Gastrocnemius medialis (tissue), 4 donors: ENCODE measurements at regions not wholly inside any gene's neighbourhood (a gene's known extent, or its start where the extent isn't known, plus 50 kb on each side); places are given as distances from the start of the nearest gene placed in this dataset.

ENCODE experiments used
- ATAC-seq, 2 donors: fragments of 150-250 bp; one replicate each; pipeline ENCODE4 v1.9.1; 2016
- DNase-seq, 2 donors: peaks; one replicate each; pipeline ENCODE4 v3.0.0-alpha.2; 2019
- H3K27ac ChIP-seq, 4 donors: fragments of 200-600 bp; sonication (generic); 1 replicate in 1 of 4; 2 replicates in 3 of 4; pipeline ENCODE4 v1.5.1; 2016 to 2018; ENCODE audit warnings: mild to moderate bottlenecking in 2 of 4, moderate library complexity in 1 of 4
- H3K27me3 ChIP-seq, 3 donors: fragments of 200-600 bp; sonication (generic) in 2 of 3; 1 replicate in 1 of 3; 2 replicates in 2 of 3; pipeline versions ENCODE4 v1.5.1 to v1.6.0; 2016 to 2019; ENCODE audit warnings: mild to moderate bottlenecking in 1 of 3, moderate library complexity in 1 of 3
- H3K36me3 ChIP-seq, 2 donors: fragments of 200-600 bp; sonication (generic) in 1 of 2; one replicate each; pipeline ENCODE4 v1.5.1; 2017 to 2018
- H3K4me1 ChIP-seq, 2 donors: fragments of 200-600 bp; sonication (generic) in 1 of 2; one replicate each; pipeline ENCODE4 v1.5.1; 2016 to 2017; ENCODE audit warnings: mild to moderate bottlenecking in 2 of 2
- H3K4me3 ChIP-seq, 4 donors: fragments of 200-600 bp; sonication (generic) in 3 of 4; 1 replicate in 1 of 4; 2 replicates in 3 of 4; pipeline ENCODE4 v1.5.1; 2016 to 2019; ENCODE audit warnings: mild to moderate bottlenecking in 2 of 4
- H3K9me3 ChIP-seq, 3 donors: fragments of 200-600 bp; sonication (generic) in 2 of 3; 1 replicate in 1 of 3; 2 replicates in 2 of 3; pipeline ENCODE4 v1.5.1; 2016 to 2019
- POLR2A ChIP-seq, 2 donors: fragments of 450-650 bp; IDR thresholded peaks; one replicate each; pipeline ENCODE4 v1.6.1; 2017; ENCODE audit warnings: antibody characterized with exemption in 2 of 2, mild to moderate bottlenecking in 2 of 2, moderate library complexity in 2 of 2
- in situ Hi-C, 4 donors: fragments of 200-750 bp; cut with MboI; loops; one replicate each; pipeline versions ENCODE4 v1.15.0 to v1.8.0; 2017; ENCODE audit warnings: low sequenced_read_pairs in 4 of 4
- intact Hi-C: fragments of 100-400 bp; cut with DNase I; formaldehyde crosslinking; loops from one replicate; pipeline ENCODE4 v1.15.1; 2023; ENCODE audit warnings: low total_unique reads
- TF ChIP-seq, protein P1 (sequence below), 5 experiments: fragments of 450-650 bp in 3 of 5; fragments of 200-600 bp in 2 of 5; sonication (generic) in 2 of 5; IDR thresholded peaks in 4 of 5; conservative IDR thresholded peaks in 1 of 5; 1 replicate in 4 of 5; 2 replicates in 1 of 5; pipeline ENCODE4 v1.5.1; 2016 to 2019; ENCODE audit warnings: antibody characterized with exemption in 5 of 5, mild to moderate bottlenecking in 3 of 5, moderate library complexity in 3 of 5

DNA sequence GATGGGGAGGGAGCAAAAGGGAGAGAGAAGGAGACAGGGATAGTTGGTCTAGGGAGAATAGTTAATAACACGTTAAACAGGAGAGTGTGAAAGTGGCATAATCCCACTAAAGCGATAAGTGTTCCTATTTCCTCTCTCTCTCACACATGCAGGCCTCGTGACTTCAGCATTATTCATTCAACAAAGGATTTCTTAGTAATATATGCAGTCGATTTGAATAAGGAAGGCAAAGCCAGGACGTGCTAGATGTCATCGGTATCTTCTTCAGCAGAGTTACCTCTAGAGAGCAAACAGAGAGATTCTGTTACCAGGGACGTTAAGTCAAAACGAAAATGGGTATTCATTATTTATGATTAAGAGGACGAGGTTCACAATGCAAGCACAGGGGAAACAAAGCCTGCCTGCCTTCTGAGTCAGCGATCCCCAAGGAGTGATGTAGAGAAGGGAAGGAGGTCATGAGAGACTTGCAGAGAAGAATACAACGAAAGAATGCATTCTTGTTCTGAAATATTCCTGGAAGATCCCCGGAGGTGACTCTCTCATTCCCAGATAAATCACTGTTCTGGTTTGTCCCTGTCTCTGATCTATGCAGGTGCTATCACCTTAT lies 1048.4 kb downstream of the NLGN4X start:
- DNase-seq (no peak), ATAC-seq (no peak)
- no peaks in the 10 kb centered on the region for H3K27me3 ChIP-seq
- no peak overlapping the region for H3K27ac ChIP-seq
- intact Hi-C loops (no loop called here), in situ Hi-C loops (no loop called here)
- no peak for TF ChIP-seq POLR2A (IDR thresholded peaks at IDR 0.05)
- TF ChIP-seq, protein P1, sequence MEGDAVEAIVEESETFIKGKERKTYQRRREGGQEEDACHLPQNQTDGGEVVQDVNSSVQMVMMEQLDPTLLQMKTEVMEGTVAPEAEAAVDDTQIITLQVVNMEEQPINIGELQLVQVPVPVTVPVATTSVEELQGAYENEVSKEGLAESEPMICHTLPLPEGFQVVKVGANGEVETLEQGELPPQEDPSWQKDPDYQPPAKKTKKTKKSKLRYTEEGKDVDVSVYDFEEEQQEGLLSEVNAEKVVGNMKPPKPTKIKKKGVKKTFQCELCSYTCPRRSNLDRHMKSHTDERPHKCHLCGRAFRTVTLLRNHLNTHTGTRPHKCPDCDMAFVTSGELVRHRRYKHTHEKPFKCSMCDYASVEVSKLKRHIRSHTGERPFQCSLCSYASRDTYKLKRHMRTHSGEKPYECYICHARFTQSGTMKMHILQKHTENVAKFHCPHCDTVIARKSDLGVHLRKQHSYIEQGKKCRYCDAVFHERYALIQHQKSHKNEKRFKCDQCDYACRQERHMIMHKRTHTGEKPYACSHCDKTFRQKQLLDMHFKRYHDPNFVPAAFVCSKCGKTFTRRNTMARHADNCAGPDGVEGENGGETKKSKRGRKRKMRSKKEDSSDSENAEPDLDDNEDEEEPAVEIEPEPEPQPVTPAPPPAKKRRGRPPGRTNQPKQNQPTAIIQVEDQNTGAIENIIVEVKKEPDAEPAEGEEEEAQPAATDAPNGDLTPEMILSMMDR (IDR thresholded peaks at IDR 0.05 in 4 of 5, conservative IDR thresholded peaks at IDR 0.05 in 1 of 5), result no peak
- no peak overlapping the region for H3K4me3 ChIP-seq
- no peaks in the 10 kb centered on the region for H3K9me3 ChIP-seq
- H3K4me1 ChIP-seq, result no peaks in the 10 kb centered on the region
- no peaks in the 10 kb centered on the region for H3K36me3 ChIP-seq

DNA sequence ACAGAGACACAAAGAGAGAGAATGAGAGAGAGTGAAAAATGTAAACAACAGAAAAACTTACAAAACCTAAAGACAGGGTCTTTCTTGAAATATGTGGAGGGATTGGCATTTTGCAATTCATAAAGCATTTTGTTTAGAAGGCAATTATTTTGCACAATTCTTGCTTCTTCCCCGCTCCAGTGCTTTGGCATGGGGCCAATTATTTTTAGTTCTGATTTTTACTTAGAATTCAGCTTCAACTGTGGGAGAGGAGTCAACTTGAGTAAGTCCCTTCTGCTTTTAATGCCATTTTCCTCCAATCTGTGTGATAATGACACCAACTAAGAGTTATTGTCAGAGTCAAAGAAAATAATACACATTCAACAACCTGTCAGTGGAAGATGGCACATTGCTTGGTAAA lies 1051.9 kb downstream of the NLGN4X start:
- no peak overlapping the region for H3K27ac ChIP-seq
- intact Hi-C loops, result no loop called here

DNA sequence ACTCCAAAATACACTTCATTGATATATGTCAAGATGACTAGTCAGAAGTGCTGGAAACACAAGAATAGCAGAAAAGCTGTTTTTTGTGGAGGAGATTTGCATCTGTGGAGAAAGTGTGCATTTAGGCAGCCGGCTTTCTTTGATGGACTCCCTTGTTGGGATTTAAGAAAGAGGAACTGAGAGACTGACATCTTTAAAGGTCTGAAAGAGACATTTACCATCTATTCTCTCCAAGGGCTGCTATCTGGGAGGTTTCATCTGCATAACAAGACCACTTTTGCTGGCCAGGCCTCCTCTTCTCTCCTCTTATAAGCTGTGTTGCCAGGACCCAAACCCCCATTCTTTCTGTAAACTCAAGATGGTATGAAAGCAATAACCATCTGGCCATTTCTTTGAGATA lies 1065.0 kb downstream of the NLGN4X start:
- TF ChIP-seq, protein P1 (IDR thresholded peaks at IDR 0.05 in 4 of 5, conservative IDR thresholded peaks at IDR 0.05 in 1 of 5), result no peak
- TF ChIP-seq POLR2A (IDR thresholded peaks at IDR 0.05), result no peak
- no peak overlapping the region for H3K4me3 ChIP-seq
- DNase-seq (no peak), ATAC-seq (no peak)
- no peak overlapping the region for H3K27ac ChIP-seq
- H3K4me1 ChIP-seq, result no peaks in the 10 kb centered on the region
- in situ Hi-C loops, result no loop called here
- H3K27me3 ChIP-seq, result no peaks in the 10 kb centered on the region
- H3K9me3 ChIP-seq, result no peaks in the 10 kb centered on the region
- no peaks in the 10 kb centered on the region for H3K36me3 ChIP-seq
- intact Hi-C loops, result no loop called here

More for the DNA sequence above, 1051.9 kb downstream of the NLGN4X start:
- no peak for TF ChIP-seq POLR2A (IDR thresholded peaks at IDR 0.05)
- TF ChIP-seq, protein P1 (IDR thresholded peaks at IDR 0.05 in 4 of 5, conservative IDR thresholded peaks at IDR 0.05 in 1 of 5), result no peak
- H3K4me1 ChIP-seq, result no peaks in the 10 kb centered on the region
- H3K4me3 ChIP-seq, result no peak overlapping the region
- no peaks in the 10 kb centered on the region for H3K36me3 ChIP-seq
- H3K27me3 ChIP-seq, result no peaks in the 10 kb centered on the region
- in situ Hi-C loops, result no loop called here
- no peaks in the 10 kb centered on the region for H3K9me3 ChIP-seq
- DNase-seq, result no peak
- no peak for ATAC-seq

DNA sequence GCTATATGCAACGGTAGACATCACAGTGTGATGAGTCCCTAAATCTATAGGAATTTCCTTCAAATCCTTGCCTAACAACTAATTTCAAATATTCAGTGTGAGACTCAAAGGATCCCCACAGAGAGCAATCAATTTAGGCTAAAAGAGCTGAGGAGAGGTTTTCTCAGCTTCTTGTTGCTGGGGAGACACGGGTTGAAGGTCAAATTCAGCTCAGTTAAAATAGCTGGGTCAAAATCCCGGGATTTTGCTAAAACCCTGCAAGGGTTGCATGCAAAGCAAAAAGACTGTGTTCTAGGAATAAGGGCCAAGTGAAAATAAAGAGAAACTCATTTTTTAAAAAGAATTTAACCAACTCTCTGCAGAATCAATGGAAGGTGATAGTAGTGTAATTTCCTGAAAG lies 1073.4 kb downstream of the NLGN4X start:
- intact Hi-C loops (no loop called here), in situ Hi-C loops (no loop called here)

More for the DNA sequence above, 1073.4 kb downstream of the NLGN4X start:
- Histone ChIP-seq H3K4me1 (no peaks in the 10 kb centered on the region), H3K4me3 (no peak overlapping the region), H3K27ac (no peak overlapping the region), H3K36me3 (no peaks in the 10 kb centered on the region), H3K9me3 (no peaks in the 10 kb centered on the region), H3K27me3 (no peaks in the 10 kb centered on the region)
- DNase-seq, result no peak
- no peak for ATAC-seq
- TF ChIP-seq POLR2A (IDR thresholded peaks at IDR 0.05), result no peak
- TF ChIP-seq, protein P1 (IDR thresholded peaks at IDR 0.05 in 4 of 5, conservative IDR thresholded peaks at IDR 0.05 in 1 of 5), result no peak
